ENCODE measurements at regions not wholly inside any gene's neighbourhood (a gene's known extent, or its start where the extent isn't known, plus 50 kb on each side); places are given as distances from the start of the nearest gene placed in this dataset.
"Not testable (repeated sequence)": the region's sequence is repeated elsewhere in the genome, so short reads cannot be mapped to it uniquely, and the experiment has no call there.

- Histone ChIP-seq H3K27ac (ENCODE audit: low read length) (no peak overlapping the region), H3K4me3 (ENCODE audit: low read length) (no peak overlapping the region), H3K9me2 (replicated peaks; ENCODE audit: low read length) (no peaks in the 10 kb centered on the region), H3K27me3 (ENCODE audit: low read length) (no peaks in the 10 kb centered on the region), H3K36me3 (ENCODE audit: low read depth, low read length) (no peaks in the 10 kb centered on the region), H3K9ac (ENCODE audit: low read length) (no peak overlapping the region), H3K4me2 (ENCODE audit: low read length) (no peak overlapping the region), H3F3A (ENCODE audit: low read length, unreplicated experiment) (no peaks in the 10 kb centered on the region), H4K20me1 (ENCODE audit: low read length) (no peaks in the 10 kb centered on the region), H3K4me1 (ENCODE audit: insufficient read depth, low read length) (no peaks in the 10 kb centered on the region), H3K79me2 (ENCODE audit: low read length) (no peaks in the 10 kb centered on the region), H2AFZ (ENCODE audit: low read length) (no peak overlapping the region), H3K9me3 (ENCODE audit: low read length) (no peaks in the 10 kb centered on the region)
- CTCF ChIA-PET = no interaction called here
- no peak for TF ChIP-seq EZH2 (IDR thresholded peaks at IDR 0.05; ENCODE audit: low read length, unreplicated experiment)
- ATAC-seq (no peak), DNase-seq (no peak)
- POLR2A ChIA-PET (ENCODE audit: unreplicated experiment) = no interaction called here
- BruUV-seq (replicated peaks) = no TSS peak
- intact Hi-C loops (cut with micrococcal nuclease) = no loop called here
Observed at GRCh38 chr13:71350886-71351285, 516.1 kb downstream of the DACH1 start.

- H3K4me1 ChIP-seq (ENCODE audit: insufficient read depth, low read length); H3K79me2 ChIP-seq (ENCODE audit: low read length); H4K20me1 ChIP-seq (ENCODE audit: low read length); BruUV-seq (replicated peaks); H3K9me2 ChIP-seq (replicated peaks; ENCODE audit: low read length); ATAC-seq; H3K27me3 ChIP-seq (ENCODE audit: low read length); H3F3A ChIP-seq (ENCODE audit: low read length, unreplicated experiment); H3K36me3 ChIP-seq (ENCODE audit: low read depth, low read length); H2AFZ ChIP-seq (ENCODE audit: low read length); intact Hi-C loops (cut with micrococcal nuclease); DNase-seq; H3K9me3 ChIP-seq (ENCODE audit: low read length); H3K4me3 ChIP-seq (ENCODE audit: low read length); H3K4me2 ChIP-seq (ENCODE audit: low read length); H3K27ac ChIP-seq (ENCODE audit: low read length); CTCF ChIA-PET; H3K9ac ChIP-seq (ENCODE audit: low read length): not testable (repeated sequence)
- POLR2A ChIA-PET (ENCODE audit: unreplicated experiment) = interaction anchor here (0.7 kb wide), 1 partner anchor 157 kb away, joined by 4 read pairs; no protein-coding TSS in a partner anchor
Observed at GRCh38 chr13:71345856-71346255, 521.1 kb downstream of the DACH1 start.

GRCh38 chr13:71339736-71340135, 527.3 kb downstream of the DACH1 start:
- CTCF ChIA-PET = no interaction called here
- no peaks in the 10 kb centered on the region for H3K9me3 ChIP-seq (ENCODE audit: low read length)
- intact Hi-C loops (cut with micrococcal nuclease) = no loop called here
- DNase-seq (no peak), ATAC-seq (no peak)
- H3K9me2 ChIP-seq (replicated peaks; ENCODE audit: low read length) = no peaks in the 10 kb centered on the region
- no peaks in the 10 kb centered on the region for H4K20me1 ChIP-seq (ENCODE audit: low read length)
- H3K4me2 ChIP-seq (ENCODE audit: low read length) = no peak overlapping the region
- no peaks in the 10 kb centered on the region for H3K79me2 ChIP-seq (ENCODE audit: low read length)
- H3K27me3 ChIP-seq (ENCODE audit: low read length) = no peaks in the 10 kb centered on the region
- no peaks in the 10 kb centered on the region for H3F3A ChIP-seq (ENCODE audit: low read length, unreplicated experiment)
- no peaks in the 10 kb centered on the region for H3K4me1 ChIP-seq (ENCODE audit: insufficient read depth, low read length)
- no peak overlapping the region for H3K27ac ChIP-seq (ENCODE audit: low read length)
- no peak overlapping the region for H2AFZ ChIP-seq (ENCODE audit: low read length)
- no peaks in the 10 kb centered on the region for H3K36me3 ChIP-seq (ENCODE audit: low read depth, low read length)
- TF ChIP-seq CTCF (conservative IDR thresholded peaks at IDR 0.05; ENCODE audit: low read depth, low read length) (no peak), EZH2 (IDR thresholded peaks at IDR 0.05; ENCODE audit: low read length, unreplicated experiment) (no peak), EZH2phosphoT487 (IDR thresholded peaks at IDR 0.05; ENCODE audit: borderline replicate concordance, low read length) (no peak)
- POLR2A ChIA-PET (ENCODE audit: unreplicated experiment) = no interaction called here
- BruUV-seq (replicated peaks) = no TSS peak
- no peak overlapping the region for H3K9ac ChIP-seq (ENCODE audit: low read length)
- H3K4me3 ChIP-seq (ENCODE audit: low read length) = no peak overlapping the region

- Histone ChIP-seq H3K36me3 (ENCODE audit: low read depth, low read length) (no peaks in the 10 kb centered on the region), H3K9me2 (replicated peaks; ENCODE audit: low read length) (no peaks in the 10 kb centered on the region), H3K79me2 (ENCODE audit: low read length) (no peaks in the 10 kb centered on the region), H3K4me1 (ENCODE audit: insufficient read depth, low read length) (no peaks in the 10 kb centered on the region), H3K9ac (ENCODE audit: low read length) (no peak overlapping the region), H3K27ac (ENCODE audit: low read length) (no peak overlapping the region), H3F3A (ENCODE audit: low read length, unreplicated experiment) (no peaks in the 10 kb centered on the region), H4K20me1 (ENCODE audit: low read length) (no peaks in the 10 kb centered on the region), H3K9me3 (ENCODE audit: low read length) (no peaks in the 10 kb centered on the region), H2AFZ (ENCODE audit: low read length) (no peak overlapping the region), H3K4me2 (ENCODE audit: low read length) (no peak overlapping the region), H3K27me3 (ENCODE audit: low read length) (no peaks in the 10 kb centered on the region), H3K4me3 (ENCODE audit: low read length) (no peak overlapping the region)
- intact Hi-C loops (cut with micrococcal nuclease) = no loop called here
- no peak for DNase-seq
- no TSS peak for BruUV-seq (replicated peaks)
- ATAC-seq = no peak
- ChIA-PET POLR2A (ENCODE audit: unreplicated experiment) (no interaction called here), CTCF (no interaction called here)
- TF ChIP-seq EZH2 (IDR thresholded peaks at IDR 0.05; ENCODE audit: low read length, unreplicated experiment) (no peak), CTCF (conservative IDR thresholded peaks at IDR 0.05; ENCODE audit: low read depth, low read length) (no peak), EZH2phosphoT487 (IDR thresholded peaks at IDR 0.05; ENCODE audit: borderline replicate concordance, low read length) (no peak)
Observed at GRCh38 chr13:71339005-71339404, 528.0 kb downstream of the DACH1 start.
